NCI-H510A treated with DMSO at 0.1 percent for 48 hours (cell line): ENCODE measurements at regions not wholly inside any gene's neighbourhood (a gene's known extent, or its start where the extent isn't known, plus 50 kb on each side); places are given as distances from the start of the nearest gene placed in this dataset.
"Not testable (repeated sequence)": the region's sequence is repeated elsewhere in the genome, so short reads cannot be mapped to it uniquely, and the experiment has no call there.

Experiments
- DNase-seq: peaks from one replicate; lab custom pipeline; 2025; lab: John Stamatoyannopoulos, UW

DNA sequence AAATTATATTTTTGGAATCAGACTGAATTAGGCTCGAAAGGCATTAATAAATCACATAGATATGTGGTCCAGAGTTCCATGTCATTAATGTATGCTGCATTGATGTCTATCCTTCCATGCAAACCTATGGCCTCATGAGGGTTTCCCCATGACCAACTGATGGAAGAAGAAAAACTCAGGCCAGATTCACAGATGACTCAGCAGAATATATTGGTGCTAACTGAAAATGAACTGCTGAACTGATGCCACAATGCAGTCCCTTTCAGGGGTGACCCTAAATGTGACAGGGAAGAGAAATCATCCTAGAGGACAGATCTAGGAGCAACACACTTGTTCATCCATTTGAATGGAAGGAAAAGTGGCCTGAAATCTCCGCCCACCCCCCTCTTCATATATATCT, 110.5 kb upstream of the KCND3 start:
- DNase-seq: no peak

DNA sequence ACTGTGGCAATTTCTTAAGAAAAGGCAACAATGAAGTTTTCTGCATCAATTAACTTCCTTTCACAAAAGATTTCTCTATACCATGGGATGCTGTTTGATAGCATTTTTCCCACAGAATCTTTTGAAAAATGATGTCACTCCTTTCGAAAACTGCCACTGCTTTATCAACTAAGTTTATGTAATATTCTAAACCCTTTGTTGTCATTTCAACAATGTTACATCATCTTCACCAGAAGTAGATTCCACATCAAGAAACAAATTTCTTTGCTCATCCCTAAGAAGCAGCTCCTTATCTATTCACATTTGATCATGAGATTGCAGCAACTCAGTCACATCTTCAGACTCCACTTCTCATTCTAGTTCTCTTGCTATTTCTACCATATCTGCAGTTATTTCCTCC, 116.1 kb upstream of the KCND3 start:
- DNase-seq: no peak

DNA sequence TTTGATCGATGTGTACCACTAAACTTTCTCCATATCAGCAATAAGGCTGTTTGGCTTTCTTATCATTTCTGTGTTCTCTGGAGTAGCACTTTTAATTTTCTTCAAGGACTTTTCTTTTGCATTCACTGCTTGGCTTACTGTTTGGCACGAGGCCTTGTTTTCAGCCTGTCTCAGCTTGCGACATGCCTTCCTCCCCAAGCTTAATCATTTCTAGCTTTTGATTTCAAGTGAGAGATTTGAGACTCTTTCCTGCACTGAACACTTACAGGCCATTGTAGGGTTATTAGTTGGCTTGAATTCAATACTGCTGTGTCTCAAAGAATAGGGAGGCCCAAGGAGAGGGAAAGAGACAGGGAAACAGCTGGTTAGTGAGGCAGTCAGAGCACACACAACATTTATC, 120.6 kb upstream of the KCND3 start:
- no peak for DNase-seq

DNA sequence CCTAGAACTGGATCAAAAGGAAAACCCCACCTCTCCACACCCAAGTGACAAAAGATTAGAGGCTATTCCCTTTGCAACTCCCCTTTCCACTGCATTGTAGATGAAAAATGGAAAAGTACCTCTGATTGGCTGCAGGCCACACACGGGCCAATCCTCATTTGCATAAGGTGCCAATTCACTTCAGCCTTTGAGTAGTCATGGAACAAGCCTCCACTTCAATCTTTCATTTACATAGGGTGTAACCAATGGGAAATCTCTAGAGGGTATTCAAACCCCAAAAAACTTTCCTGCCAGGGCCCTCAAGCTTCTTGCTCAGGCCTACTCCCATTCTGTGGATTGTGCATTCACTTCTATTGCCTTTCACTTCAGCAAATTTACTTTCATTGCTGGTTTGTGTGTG, 122.3 kb upstream of the KCND3 start:
- DNase-seq: no peak

DNA sequence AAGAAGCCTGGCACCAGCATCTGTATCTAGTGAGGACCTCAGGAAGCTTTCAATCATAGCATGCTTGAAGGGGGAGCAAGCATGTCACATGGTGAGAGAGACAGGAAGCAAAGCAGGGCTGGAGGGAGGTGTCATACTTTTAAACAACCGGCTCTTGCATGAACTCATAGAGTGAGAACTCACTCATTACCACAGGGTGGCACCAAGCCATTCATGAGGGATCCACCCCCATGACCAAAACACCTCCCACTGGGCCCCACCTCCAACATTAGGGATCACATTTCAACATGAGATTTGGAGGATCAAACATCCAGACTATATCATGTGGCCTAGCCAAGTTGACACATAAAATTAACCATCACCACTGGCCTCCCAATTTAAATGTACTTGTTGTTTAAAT, 125.1 kb upstream of the KCND3 start:
- no peak for DNase-seq

DNA sequence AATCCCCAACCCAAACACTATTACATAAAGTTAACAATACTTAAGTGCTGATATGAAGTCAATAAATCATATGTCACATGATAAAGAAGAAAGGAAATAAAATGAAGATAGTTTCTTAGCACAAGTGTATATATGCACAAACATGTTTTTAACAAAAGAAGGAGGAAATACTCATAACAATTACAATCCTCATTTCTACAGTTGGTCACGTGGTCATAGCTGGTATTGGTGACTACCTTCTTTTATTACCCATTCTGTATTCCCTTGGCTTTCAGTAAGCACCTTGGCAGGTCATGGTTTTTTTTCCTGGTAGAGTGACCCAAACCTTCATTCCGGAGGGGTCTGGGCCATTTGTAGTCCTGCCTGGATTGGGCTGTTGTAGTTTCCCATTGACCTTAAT, 137.1 kb upstream of the KCND3 start:
- DNase-seq: no peak

DNA sequence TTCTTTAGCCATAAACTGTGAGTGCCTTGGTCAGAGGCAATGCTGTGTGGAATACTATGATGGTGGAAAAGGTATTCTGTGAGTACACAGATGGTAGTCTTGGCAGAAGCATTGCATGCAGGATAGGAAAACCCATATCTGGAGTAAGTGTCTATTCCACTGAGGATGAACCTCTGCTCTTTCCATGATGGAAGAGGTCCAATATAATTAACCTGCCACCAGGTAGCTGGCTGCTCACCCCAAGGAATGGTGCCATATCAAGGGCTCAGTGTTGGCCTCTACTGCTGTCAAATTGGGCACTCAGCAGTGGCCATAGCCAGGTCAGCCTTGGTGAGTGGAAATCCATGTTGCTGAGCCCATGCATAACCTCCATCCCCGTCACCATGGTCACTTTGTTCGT, 138.1 kb upstream of the KCND3 start:
- DNase-seq: not testable (repeated sequence)

DNA sequence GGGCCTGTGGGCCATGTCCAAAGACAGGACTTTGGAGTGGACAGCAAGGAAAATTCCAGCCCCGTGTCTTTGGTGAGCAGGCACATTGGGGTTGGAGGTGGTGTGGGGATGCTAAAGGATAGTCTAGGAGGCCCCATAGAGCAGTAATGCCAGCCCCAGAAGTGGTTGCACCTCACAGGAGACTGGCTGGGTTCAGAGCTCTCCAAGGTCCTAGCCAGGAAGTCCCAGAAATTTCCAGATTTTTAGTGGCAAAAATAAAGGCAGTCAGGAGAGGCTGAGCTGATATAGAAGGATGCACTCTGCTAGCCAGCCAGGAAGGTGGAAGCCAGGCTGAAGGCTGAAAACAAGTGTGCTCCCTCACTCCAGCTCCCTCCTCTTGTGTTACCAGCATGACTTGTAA, 144.0 kb upstream of the KCND3 start:
- DNase-seq: no peak

DNA sequence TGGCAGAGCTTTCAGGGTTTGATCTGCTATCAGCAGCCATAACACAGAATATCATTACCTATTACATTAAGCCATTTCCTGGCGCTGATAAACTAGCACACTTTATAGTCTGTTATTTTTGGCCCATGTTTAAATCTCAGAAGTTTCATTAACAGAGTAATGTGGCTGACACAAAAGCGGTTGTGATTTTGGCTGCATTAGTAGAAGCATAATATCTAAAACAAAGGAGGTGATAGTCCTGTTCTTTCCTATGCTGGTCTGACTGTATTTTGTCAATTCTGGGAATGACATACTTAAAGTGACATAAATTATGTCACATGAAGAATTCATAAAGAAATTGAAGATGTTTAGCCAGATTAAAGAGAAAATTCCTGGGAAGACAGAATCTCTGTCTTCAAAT, 151.3 kb upstream of the KCND3 start:
- no peak for DNase-seq

DNA sequence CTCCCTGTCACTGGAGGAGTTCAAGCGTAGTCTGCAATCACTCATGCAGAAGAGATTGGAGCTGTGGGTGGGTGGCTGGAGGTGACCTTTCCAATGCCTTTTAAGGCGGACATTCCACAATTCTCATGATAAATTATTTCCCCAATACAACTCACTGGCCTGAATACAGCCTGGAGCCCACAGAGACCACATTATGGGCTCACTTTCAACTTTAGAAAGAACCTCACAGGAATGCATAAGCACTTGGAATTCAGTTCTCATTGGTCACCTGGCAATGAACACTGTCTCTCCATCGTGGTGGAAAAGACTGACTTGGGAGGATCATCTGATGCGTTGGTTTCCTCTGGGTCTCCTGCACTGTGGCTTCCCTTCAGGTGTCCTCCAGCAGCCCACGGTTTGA, 151.8 kb upstream of the KCND3 start:
- no peak for DNase-seq

DNA sequence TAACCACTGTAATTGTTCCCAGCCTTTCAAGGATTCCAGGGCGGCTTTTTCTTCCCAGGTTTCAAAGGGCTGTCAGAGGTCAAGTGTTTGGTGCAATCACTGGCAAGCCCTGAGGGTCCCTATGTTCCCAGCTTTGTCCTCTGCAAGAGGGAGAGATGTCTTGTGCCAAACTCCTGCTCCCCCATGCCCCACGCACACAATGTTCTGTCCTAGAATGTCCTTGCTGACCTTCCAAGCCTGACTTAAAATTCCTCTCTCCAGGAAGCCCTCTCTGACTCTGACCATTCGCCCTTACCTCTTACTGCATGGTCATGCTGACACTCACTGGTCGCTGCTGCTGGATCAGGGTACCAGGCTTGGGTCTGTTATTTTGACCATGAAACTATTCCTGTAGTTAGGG, 152.5 kb upstream of the KCND3 start:
- no peak for DNase-seq

DNA sequence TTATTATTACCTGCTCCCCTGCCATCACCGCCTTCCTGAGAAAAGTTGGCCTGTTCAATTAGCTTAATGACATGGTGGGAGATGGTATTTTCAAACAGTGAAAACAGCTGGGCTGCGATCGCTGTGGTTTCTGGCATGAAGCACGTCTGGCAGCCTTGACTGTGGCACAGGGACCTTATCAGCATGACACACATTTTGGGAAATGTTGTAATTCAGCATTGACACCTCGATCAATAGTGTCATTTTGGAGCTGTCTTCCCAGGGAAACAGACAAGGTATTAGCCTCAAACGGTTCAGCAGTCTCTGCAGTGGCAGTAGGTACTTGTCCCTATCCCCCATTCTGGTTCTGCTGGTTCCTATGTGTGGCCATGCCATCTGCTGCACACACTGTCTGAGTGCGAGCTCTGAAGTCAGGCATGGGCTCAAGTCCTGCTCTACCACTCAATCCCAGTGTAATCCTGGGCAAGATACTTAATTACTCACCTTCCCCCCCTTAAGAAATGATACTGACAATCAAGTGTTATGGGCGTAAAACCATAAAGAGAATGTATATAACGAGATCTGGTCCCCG, 154.5 kb upstream of the KCND3 start:
- DNase-seq: no peak

DNA sequence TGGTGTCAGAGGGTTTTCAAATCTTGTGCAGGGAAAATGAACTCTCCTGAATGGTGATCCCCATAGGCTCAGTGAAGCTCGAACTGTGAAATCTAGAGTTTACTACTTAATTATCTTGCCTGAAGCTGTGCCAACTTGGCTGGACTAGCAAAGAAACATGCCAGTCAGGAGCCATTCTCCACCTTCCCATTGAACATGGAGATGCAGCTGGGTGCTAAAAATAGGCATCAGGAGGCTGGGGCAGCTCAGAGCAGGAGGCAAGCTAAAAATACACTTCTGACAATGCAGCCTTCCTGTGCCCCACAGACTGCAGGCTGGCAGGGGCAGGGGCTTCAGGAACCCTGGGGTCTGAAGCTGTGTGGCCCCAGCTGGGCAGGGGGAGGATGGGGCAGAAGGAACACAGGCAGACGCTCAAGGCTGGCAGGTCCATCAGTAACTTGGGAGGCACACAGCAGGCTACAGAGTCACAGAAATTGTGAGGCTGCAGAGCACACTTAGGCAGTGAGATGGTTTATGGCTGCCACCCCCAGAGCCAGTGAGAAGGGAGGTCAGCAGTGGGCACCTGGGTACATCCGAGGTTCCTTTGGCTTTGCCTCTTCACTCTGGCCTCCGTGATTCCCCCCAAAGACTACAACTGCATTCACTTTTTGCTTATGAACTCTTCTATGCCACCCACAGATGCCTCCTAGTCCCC, 155.4 kb upstream of the KCND3 start:
- no peak for DNase-seq

DNA sequence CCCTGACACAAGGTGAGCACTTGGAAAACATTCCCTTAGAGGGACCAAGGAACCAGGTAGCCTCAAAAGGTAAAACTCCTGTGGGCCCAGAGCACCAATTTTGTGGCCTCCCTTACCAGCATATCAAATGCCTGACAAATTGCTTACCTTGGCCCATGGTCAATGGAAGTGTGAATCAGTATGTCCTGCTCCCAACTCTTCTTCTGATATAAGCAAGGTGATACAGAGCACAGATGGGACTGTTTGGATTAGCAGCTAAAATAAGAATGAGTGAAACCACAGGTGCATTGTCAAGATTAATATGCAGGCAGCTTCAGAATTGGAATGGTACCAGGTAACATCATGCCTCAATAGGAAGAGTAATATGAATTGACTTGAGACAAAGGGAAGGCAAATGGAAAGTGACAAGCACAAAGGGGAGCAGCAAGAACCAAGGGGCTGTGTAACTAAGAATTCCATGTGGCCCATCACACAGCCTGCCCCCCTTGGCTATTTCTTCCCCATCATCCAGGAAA, 156.8 kb upstream of the KCND3 start:
- DNase-seq: peak; percentile 14

DNA sequence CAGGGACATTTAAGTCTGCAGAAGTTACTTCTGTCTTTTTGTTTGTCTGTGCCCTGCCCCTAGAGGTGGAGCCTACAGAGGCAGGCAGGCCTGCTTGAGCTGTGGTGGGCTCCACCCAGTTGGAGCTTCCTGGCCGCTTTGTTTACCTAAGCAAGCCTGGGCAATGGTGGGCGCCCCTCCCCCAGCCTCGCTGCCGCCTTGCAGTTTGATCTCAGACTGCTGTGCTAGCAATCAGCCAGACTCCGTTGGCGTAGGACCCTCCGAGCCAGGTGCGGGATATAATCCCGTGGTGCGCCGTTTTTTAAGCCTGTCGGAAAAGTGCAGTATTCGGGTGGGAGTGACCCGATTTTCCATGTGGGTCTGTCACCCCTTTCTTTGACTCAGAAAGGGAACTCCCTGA, 170.7 kb upstream of the KCND3 start:
- not testable (repeated sequence) for DNase-seq

DNA sequence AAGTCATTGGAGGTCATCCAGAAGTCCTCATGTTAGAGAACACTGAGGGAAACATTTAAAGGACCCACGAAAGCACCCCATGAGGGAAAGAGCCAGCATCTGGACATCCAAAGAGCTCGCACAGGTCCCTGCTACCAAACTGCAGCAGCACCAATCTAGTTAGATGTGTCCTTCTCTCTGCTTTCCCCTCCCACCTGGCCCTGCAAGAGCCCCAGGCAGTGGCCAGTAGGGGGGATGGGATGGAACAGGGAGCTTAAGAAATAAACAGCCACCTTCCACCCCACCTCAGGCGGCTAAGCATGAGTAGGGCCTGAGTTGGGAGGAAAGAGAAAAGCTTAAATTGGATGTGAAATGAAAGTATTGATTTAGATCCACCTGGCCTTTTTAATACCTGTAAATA, 175.9 kb upstream of the KCND3 start:
- DNase-seq: no peak

DNA sequence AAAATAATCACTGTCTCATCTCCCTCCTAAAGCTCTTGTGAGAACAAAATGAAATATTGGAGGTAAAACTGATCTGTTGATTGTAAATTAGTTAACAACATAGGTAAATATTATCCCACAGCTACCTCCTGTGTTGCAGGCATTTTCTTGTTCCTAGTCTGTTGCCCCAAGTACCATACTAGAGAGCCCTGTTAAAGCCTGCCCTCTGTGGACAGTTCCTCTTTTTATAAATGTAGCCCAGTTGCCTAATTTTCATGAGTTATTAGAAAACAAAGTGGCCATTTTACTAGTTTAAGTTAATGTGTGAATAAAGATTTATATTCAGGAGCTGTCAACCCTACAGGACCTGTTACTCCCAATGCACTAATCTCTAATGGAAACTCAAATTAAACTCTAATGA, 180.0 kb upstream of the KCND3 start:
- no peak for DNase-seq

DNA sequence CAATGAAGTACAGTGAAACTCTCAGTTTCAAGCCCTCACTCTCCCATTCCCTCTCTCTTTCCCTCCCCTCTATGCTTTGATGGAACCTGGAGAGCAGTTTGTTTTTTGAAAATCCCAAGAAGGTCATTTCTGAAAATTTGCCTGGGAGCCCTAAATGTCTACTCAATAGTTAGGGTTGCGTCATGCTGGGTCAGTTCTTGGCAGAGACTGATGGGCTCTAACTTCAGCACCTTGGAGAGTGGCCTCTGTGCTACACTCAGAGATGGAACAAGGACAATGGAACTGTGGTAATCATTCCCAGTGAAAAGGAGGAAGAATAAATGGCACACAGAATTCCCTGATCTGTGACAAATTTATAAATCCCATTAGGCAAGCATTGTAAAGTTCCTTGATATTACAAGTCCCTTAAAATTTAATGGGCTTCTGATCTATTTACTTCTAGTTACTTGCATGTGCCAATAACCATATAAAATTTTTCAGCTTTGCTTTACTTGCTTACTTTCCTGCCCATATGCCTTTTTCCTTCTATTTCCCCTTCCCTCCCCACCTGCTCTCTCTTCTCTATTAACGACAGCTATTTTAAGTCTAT, 182.9 kb upstream of the KCND3 start:
- DNase-seq: no peak

DNA sequence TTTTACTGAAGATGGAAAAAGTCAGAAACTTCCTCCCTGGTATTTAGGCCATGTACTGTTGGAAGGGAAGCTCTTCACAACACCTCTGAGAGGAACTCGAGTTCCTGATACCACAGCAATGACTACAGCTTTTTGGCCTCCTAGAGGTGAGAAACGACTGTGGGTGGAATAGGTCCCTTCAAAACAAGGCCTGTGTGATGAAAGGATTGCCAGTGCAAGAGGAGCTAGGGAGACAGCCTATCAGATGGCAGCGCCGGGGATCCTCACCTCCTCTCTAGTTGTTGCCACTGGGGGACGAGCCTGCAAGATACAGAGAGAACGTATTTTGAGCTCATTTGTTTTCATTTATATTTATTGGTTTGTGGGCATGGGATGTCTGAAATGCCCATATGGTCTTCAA, 187.8 kb upstream of the KCND3 start:
- no peak for DNase-seq

DNA sequence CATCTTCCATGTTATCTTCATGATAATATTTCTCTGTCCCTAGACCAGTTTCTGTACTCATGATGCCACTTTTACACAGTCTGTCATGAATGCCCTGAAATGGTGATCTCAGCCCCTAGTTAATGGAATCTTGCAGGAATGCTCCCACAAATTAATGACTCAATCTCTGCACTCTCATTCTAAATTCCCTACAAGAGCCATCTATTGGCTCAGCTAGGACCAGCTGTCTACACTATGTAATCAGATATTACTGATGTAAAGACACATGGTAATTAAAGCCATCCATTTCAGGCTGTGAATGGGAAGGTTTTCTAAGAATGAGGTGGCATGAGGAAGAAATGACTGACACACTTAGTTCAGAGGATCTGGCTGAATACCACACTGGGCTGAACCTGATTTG, 199.1 kb upstream of the KCND3 start:
- no peak for DNase-seq

DNA sequence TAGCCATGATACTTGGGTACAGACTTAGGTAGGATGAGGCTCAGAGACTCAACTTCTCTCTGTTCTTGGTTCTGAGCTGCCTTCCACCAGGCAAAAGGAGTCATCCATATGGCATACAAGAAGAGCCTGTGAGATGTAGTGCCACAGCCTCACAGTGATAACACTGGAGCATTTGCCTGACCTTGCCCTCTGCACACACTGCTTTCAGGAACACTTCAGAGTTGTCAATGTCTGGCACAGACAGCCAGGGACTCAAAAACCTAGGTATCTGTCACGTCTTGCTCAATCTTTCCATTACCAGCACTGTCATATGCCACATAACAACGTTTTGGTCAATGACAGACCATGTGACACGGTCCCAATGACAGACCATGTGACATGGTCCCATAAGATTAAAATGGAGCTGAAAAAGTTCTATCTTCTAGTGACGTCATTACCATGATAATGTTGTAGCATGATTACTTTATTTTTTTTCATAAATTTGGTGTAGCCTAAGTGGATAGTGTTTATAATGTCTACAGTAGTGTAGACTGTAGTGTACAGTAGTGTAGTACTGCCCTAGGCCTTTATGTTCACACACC, 199.9 kb upstream of the CTTNBP2NL start:
- no peak for DNase-seq

DNA sequence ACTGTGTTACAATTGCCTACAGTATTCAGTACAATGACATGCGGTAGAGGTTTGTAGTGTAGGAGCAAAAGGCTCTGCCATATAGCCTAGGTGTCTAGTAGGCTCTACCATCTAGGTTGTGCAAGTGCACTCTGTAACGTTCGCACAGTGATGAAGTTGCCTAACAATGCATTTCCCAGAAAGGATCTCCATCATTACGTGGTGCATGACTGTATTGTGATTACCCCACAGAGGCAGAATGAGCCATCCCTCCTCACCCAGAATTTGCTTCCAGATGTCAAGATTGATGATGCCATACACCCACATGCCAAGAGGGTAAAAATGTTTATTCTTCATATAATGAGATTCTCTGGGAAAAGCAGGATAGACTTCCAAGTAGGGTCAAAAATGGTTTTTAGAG, 199.3 kb upstream of the CTTNBP2NL start:
- no peak for DNase-seq

DNA sequence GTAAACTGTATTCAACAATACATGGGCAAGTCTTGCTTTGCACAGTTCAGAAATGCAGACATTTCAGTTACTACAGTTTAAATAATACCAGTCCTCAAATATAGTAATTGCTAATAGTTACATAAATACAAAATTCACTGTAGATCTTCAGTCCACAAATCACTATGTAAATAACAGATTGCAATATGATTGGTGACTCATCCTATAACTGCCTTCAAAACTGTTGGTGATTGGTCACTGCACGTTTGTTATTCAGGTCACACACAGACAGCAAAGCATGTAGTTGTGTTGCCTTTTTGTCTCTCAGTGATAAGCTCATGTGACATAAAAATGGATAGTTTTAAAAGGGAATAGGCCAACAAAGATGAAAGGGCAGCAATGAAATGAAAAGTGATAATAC, 186.5 kb upstream of the CTTNBP2NL start:
- no peak for DNase-seq
